CD4-positive, CD25-positive, alpha-beta regulatory T cell (primary cell): ENCODE measurements at regions not wholly inside any gene's neighbourhood (a gene's known extent, or its start where the extent isn't known, plus 50 kb on each side); places are given as distances from the start of the nearest gene placed in this dataset.

Source experiments
- ATAC-seq, 2 donors: fragments of 150-1000 bp; cut with Tn5 transposase; one replicate each; pipeline ENCODE4 v1.10.0; 2021; ENCODE audit warnings: low read depth in 2 of 2, moderate number of reproducible peaks in 2 of 2, moderate library complexity in 1 of 2
- DNase-seq, 3 donors: peaks; one replicate each; pipeline versions ENCODE4 v3.0.0 to v3.0.0-alpha.2; 2012 to 2022; ENCODE audit warnings: mixed read lengths in 1 of 3
- H3K27ac ChIP-seq: one replicate; pipeline ENCODE4 v1.7.0; 2013; ENCODE audit warnings: mild to moderate bottlenecking, low read length; ENCODE audit not compliant: insufficient read depth, poor library complexity, severe bottlenecking
- H3K27me3 ChIP-seq: one replicate; pipeline ENCODE4 v1.7.0; 2013; ENCODE audit warnings: low read length; ENCODE audit not compliant: control insufficient read depth, insufficient read depth
- H3K36me3 ChIP-seq: one replicate; pipeline ENCODE4 v1.7.0; 2013; ENCODE audit warnings: mild to moderate bottlenecking, low read length, moderate library complexity; ENCODE audit not compliant: control insufficient read depth, insufficient read depth
- H3K4me1 ChIP-seq: 2 replicates; pipeline ENCODE4 v1.7.0; 2013; ENCODE audit warnings: mild to moderate bottlenecking, low read length; ENCODE audit not compliant: insufficient read depth, control insufficient read depth, poor library complexity, severe bottlenecking
- H3K4me3 ChIP-seq: one replicate; pipeline ENCODE4 v1.7.0; 2013; ENCODE audit warnings: low read depth, mild to moderate bottlenecking, low read length, moderate library complexity
- H3K9me3 ChIP-seq, 2 experiments: 1 replicate in 1 of 2; 2 replicates in 1 of 2; pipeline ENCODE4 v1.7.0; 2013; ENCODE audit warnings: low read length in 2 of 2, mild to moderate bottlenecking in 1 of 2, moderate library complexity in 1 of 2; ENCODE audit not compliant: control insufficient read depth in 2 of 2
- H3K27ac Mint-ChIP-seq, 3 donors: one replicate each; pipeline ENCODE4 v1.8.0; 2020 to 2022; ENCODE audit warnings: mild to moderate bottlenecking in 3 of 3, mixed read lengths in 3 of 3, moderate library complexity in 2 of 3
- H3K27me3 Mint-ChIP-seq: one replicate; pipeline ENCODE4 v1.8.0; 2022; ENCODE audit warnings: mild to moderate bottlenecking, mixed read lengths
- H3K36me3 Mint-ChIP-seq: one replicate; pipeline ENCODE4 v1.8.0; 2020; ENCODE audit warnings: mixed read lengths
- H3K4me1 Mint-ChIP-seq, 4 donors: one replicate each; pipeline ENCODE4 v1.8.0; 2020 to 2022; ENCODE audit warnings: mixed read lengths in 4 of 4, mild to moderate bottlenecking in 1 of 4
- H3K4me3 Mint-ChIP-seq, 4 donors: one replicate each; pipeline ENCODE4 v1.8.0; 2020 to 2022; ENCODE audit warnings: mild to moderate bottlenecking in 4 of 4, mixed read lengths in 4 of 4, moderate library complexity in 3 of 4
- H3K9me3 Mint-ChIP-seq, 7 donors: one replicate each; pipeline ENCODE4 v1.8.0; 2020 to 2022; ENCODE audit warnings: mixed read lengths in 7 of 7, mild to moderate bottlenecking in 3 of 7, moderate library complexity in 2 of 7

GRCh38 chr4:114184901-114185300 is 205.5 kb upstream of the ARSJ start:
- Histone ChIP-seq H3K36me3 (no peaks in the 10 kb centered on the region), H3K4me1 (no peaks in the 10 kb centered on the region), H3K27me3 (peaks cover 3% of the 10 kb centered on the region), H3K27ac (no peak overlapping the region), H3K9me3 (no peaks in the 10 kb centered on the region), H3K4me3 (no peak overlapping the region)
- Mint-ChIP-seq H3K36me3 (no peaks in the 10 kb centered on the region), H3K27ac (no peak overlapping the region), H3K4me3 (no peak overlapping the region), H3K9me3 (peaks cover 0 to 5% (median 0%) of the 10 kb centered on the region in 7 donors), H3K4me1 (peaks cover 0 to 2% (median 0%) of the 10 kb centered on the region in 4 donors), H3K27me3 (peaks cover 4% of the 10 kb centered on the region)
- ATAC-seq = no peak
- no peak for DNase-seq

- ATAC-seq (no peak), DNase-seq (no peak)
- Mint-ChIP-seq H3K4me1 (no peaks in the 10 kb centered on the region), H3K9me3 (peaks cover 0 to 1% (median 0%) of the 10 kb centered on the region in 7 donors), H3K4me3 (no peak overlapping the region), H3K27me3 (no peaks in the 10 kb centered on the region), H3K27ac (no peak overlapping the region), H3K36me3 (no peaks in the 10 kb centered on the region)
- no peaks in the 10 kb centered on the region for H3K4me1 ChIP-seq
- H3K4me3 ChIP-seq = no peak overlapping the region
- no peaks in the 10 kb centered on the region for H3K36me3 ChIP-seq
- no peaks in the 10 kb centered on the region for H3K9me3 ChIP-seq
- H3K27me3 ChIP-seq = peaks cover 3% of the 10 kb centered on the region
- no peak overlapping the region for H3K27ac ChIP-seq
These were observed 208.1 kb upstream of the ARSJ start for GRCh38 chr4:114187592-114187991.

GRCh38 chr4:114191496-114191895 is 212.0 kb upstream of the ARSJ start:
- Histone ChIP-seq H3K4me1 (no peaks in the 10 kb centered on the region), H3K4me3 (no peak overlapping the region), H3K36me3 (no peaks in the 10 kb centered on the region), H3K27me3 (peaks cover 3% of the 10 kb centered on the region), H3K27ac (no peak overlapping the region), H3K9me3 (no peaks in the 10 kb centered on the region)
- Mint-ChIP-seq H3K9me3 (peaks cover 0 to 2% (median 0%) of the 10 kb centered on the region in 7 donors), H3K4me1 (no peaks in the 10 kb centered on the region), H3K4me3 (no peak overlapping the region), H3K27ac (no peak overlapping the region), H3K27me3 (peaks cover 5% of the 10 kb centered on the region), H3K36me3 (no peaks in the 10 kb centered on the region)
- DNase-seq (no peak), ATAC-seq (no peak)

GRCh38 chr4:114192854-114193253 is 213.4 kb upstream of the ARSJ start:
- peaks cover 5% of the 10 kb centered on the region for H3K27me3 Mint-ChIP-seq
- H3K4me1 Mint-ChIP-seq = no peaks in the 10 kb centered on the region
- Histone ChIP-seq H3K36me3 (no peaks in the 10 kb centered on the region), H3K4me1 (no peaks in the 10 kb centered on the region), H3K9me3 (no peaks in the 10 kb centered on the region), H3K27ac (no peak overlapping the region), H3K4me3 (no peak overlapping the region), H3K27me3 (peaks cover 3% of the 10 kb centered on the region)
- DNase-seq (no peak), ATAC-seq (no peak)
- peaks cover 0 to 2% (median 0%) of the 10 kb centered on the region in 7 donors for H3K9me3 Mint-ChIP-seq
- H3K4me3 Mint-ChIP-seq = no peak overlapping the region
- H3K36me3 Mint-ChIP-seq = no peaks in the 10 kb centered on the region
- H3K27ac Mint-ChIP-seq = no peak overlapping the region

- no peak for DNase-seq
- Histone ChIP-seq H3K36me3 (no peaks in the 10 kb centered on the region), H3K4me3 (no peak overlapping the region), H3K4me1 (no peaks in the 10 kb centered on the region), H3K9me3 (no peaks in the 10 kb centered on the region), H3K27ac (no peak overlapping the region), H3K27me3 (no peaks in the 10 kb centered on the region)
- ATAC-seq = no peak
- H3K27ac Mint-ChIP-seq = no peak overlapping the region
- H3K36me3 Mint-ChIP-seq = no peaks in the 10 kb centered on the region
- peaks cover 0 to 2% (median 0%) of the 10 kb centered on the region in 7 donors for H3K9me3 Mint-ChIP-seq
- no peaks in the 10 kb centered on the region for H3K4me1 Mint-ChIP-seq
- H3K27me3 Mint-ChIP-seq = peaks cover 6% of the 10 kb centered on the region
- H3K4me3 Mint-ChIP-seq = no peak overlapping the region
These were observed 214.4 kb upstream of the ARSJ start for GRCh38 chr4:114193624-114194399.

- no peak for ATAC-seq
- H3K4me1 ChIP-seq = no peaks in the 10 kb centered on the region
- no peak for DNase-seq
- no peaks in the 10 kb centered on the region for H3K36me3 Mint-ChIP-seq
- H3K27me3 ChIP-seq = no peaks in the 10 kb centered on the region
- H3K4me1 Mint-ChIP-seq = no peaks in the 10 kb centered on the region
- no peak overlapping the region for H3K27ac ChIP-seq
- H3K9me3 ChIP-seq = no peaks in the 10 kb centered on the region
- no peaks in the 10 kb centered on the region for H3K36me3 ChIP-seq
- no peak overlapping the region for H3K4me3 Mint-ChIP-seq
- H3K4me3 ChIP-seq = no peak overlapping the region
- peaks cover 0 to 2% (median 0%) of the 10 kb centered on the region in 7 donors for H3K9me3 Mint-ChIP-seq
- H3K27me3 Mint-ChIP-seq = peaks cover 11% of the 10 kb centered on the region
- no peak overlapping the region for H3K27ac Mint-ChIP-seq
These were observed 217.2 kb upstream of the ARSJ start for GRCh38 chr4:114196606-114197005.

- H3K27me3 ChIP-seq = no peaks in the 10 kb centered on the region
- Mint-ChIP-seq H3K27me3 (peaks cover 6% of the 10 kb centered on the region), H3K27ac (no peak overlapping the region), H3K4me3 (no peak overlapping the region), H3K4me1 (no peaks in the 10 kb centered on the region), H3K9me3 (peaks cover 0 to 1% (median 0%) of the 10 kb centered on the region in 7 donors), H3K36me3 (no peaks in the 10 kb centered on the region)
- DNase-seq = no peak
- H3K4me3 ChIP-seq = no peak overlapping the region
- no peaks in the 10 kb centered on the region for H3K4me1 ChIP-seq
- ATAC-seq = no peak
- H3K36me3 ChIP-seq = no peaks in the 10 kb centered on the region
- no peak overlapping the region for H3K27ac ChIP-seq
- no peaks in the 10 kb centered on the region for H3K9me3 ChIP-seq
These were observed 220.6 kb upstream of the ARSJ start for GRCh38 chr4:114200026-114200425.

- H3K9me3 ChIP-seq = no peaks in the 10 kb centered on the region
- H3K27me3 Mint-ChIP-seq = no peaks in the 10 kb centered on the region
- no peaks in the 10 kb centered on the region for H3K36me3 Mint-ChIP-seq
- no peak overlapping the region for H3K4me3 Mint-ChIP-seq
- no peak overlapping the region for H3K27ac Mint-ChIP-seq
- no peak overlapping the region for H3K27ac ChIP-seq
- peaks cover 0 to 1% (median 0%) of the 10 kb centered on the region in 7 donors for H3K9me3 Mint-ChIP-seq
- H3K36me3 ChIP-seq = no peaks in the 10 kb centered on the region
- no peak for DNase-seq
- H3K4me3 ChIP-seq = no peak overlapping the region
- peaks cover 3% of the 10 kb centered on the region for H3K27me3 ChIP-seq
- H3K4me1 Mint-ChIP-seq = no peaks in the 10 kb centered on the region
- no peaks in the 10 kb centered on the region for H3K4me1 ChIP-seq
- ATAC-seq = no peak
These were observed 225.8 kb upstream of the ARSJ start for GRCh38 chr4:114205261-114205660.
